ENCODE measurements at regions not wholly inside any gene's neighbourhood (a gene's known extent, or its start where the extent isn't known, plus 50 kb on each side); places are given as distances from the start of the nearest gene placed in this dataset.

GRCh38 chr5:61732369-61732768 lies 400.3 kb downstream of the ZSWIM6 start:
- TF ChIP-seq CTCF (IDR thresholded peaks at IDR 0.05) (no peak), POLR2A (IDR thresholded peaks at IDR 0.05) (no peak)
